Hepatocyte (in vitro differentiated cells): ENCODE measurements at regions not wholly inside any gene's neighbourhood (a gene's known extent, or its start where the extent isn't known, plus 50 kb on each side); places are given as distances from the start of the nearest gene placed in this dataset.

Experiments used
- CTCF ChIP-seq: fragments of 200-600 bp; sonication (generic); IDR thresholded peaks from 2 replicates; pipeline ENCODE4 v1.5.1; 2016; ENCODE audit warnings: antibody characterized with exemption, mild to moderate bottlenecking; ENCODE audit not compliant: poor library complexity
- EZH2 ChIP-seq: fragments of 200-600 bp; sonication (generic); IDR thresholded peaks from 2 replicates; pipeline ENCODE4 v1.6.1; 2016; ENCODE audit warnings: antibody characterized with exemption, mild to moderate bottlenecking, borderline replicate concordance
- EZH2phosphoT487 ChIP-seq: fragments of 200-600 bp; sonication (generic); IDR thresholded peaks from one replicate; pipeline ENCODE4 v1.6.1; 2018; ENCODE audit warnings: antibody characterized with exemption, mild to moderate bottlenecking, low read depth, moderate library complexity; ENCODE audit not compliant: unreplicated experiment, severe bottlenecking

- TF ChIP-seq EZH2: no peak
- TF ChIP-seq CTCF: no peak
- TF ChIP-seq EZH2phosphoT487: no peak
These were observed 633.4 kb upstream of the CELF4 start for GRCh38 chr18:38198956-38199355.
